GM12872 (cell line): ENCODE measurements at regions not wholly inside any gene's neighbourhood (a gene's known extent, or its start where the extent isn't known, plus 50 kb on each side); places are given as distances from the start of the nearest gene placed in this dataset.

ENCODE experiments used
- TF ChIP-seq, protein P1 (sequence below): IDR thresholded peaks from 3 replicates; pipeline ENCODE4 v1.5.1; 2011; ENCODE audit warnings: low read depth, mild to moderate bottlenecking, low read length, moderate library complexity; ENCODE audit not compliant: insufficient read depth

DNA sequence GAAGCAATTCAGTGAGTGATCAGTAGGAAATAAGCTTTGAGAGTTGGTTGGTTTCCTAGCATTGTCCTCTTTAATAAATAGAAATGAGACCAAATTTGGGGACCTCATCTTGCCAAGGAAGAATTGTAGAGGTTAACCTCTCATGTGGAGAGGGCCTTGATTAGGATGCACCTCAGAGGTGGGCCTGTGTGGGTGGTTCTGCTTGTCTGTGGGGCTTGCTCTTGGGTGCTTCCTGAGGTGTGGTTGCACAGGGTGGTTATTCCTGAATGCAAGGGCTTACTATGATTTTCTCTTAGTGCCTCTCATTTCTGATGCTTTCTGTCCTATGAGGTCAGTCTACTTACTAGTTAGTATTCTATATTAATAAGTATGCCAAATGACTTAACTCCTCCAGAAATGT lies 89.6 kb upstream of the MGAT5 start:
- TF ChIP-seq, protein P1, sequence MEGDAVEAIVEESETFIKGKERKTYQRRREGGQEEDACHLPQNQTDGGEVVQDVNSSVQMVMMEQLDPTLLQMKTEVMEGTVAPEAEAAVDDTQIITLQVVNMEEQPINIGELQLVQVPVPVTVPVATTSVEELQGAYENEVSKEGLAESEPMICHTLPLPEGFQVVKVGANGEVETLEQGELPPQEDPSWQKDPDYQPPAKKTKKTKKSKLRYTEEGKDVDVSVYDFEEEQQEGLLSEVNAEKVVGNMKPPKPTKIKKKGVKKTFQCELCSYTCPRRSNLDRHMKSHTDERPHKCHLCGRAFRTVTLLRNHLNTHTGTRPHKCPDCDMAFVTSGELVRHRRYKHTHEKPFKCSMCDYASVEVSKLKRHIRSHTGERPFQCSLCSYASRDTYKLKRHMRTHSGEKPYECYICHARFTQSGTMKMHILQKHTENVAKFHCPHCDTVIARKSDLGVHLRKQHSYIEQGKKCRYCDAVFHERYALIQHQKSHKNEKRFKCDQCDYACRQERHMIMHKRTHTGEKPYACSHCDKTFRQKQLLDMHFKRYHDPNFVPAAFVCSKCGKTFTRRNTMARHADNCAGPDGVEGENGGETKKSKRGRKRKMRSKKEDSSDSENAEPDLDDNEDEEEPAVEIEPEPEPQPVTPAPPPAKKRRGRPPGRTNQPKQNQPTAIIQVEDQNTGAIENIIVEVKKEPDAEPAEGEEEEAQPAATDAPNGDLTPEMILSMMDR, result no peak

DNA sequence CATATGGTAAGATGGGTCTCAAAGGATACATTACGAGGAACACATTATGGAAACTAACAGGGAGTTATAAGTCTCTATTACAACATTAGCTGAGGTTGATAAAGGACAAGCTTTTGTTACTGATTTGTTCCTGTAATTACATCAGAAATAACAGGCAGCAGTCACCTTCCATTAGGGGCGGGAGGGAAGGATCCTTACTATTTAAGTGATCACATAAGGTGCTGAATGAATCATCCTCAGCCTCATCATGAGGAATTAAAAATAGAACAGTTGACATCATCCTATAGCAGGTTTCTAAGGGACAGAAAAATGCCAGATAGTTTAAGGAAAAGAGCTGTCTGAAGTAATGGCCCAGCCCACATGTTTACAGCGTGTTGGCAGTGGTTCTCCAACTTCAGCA lies 86.9 kb upstream of the MGAT5 start:
- TF ChIP-seq, protein P1, result no peak

DNA sequence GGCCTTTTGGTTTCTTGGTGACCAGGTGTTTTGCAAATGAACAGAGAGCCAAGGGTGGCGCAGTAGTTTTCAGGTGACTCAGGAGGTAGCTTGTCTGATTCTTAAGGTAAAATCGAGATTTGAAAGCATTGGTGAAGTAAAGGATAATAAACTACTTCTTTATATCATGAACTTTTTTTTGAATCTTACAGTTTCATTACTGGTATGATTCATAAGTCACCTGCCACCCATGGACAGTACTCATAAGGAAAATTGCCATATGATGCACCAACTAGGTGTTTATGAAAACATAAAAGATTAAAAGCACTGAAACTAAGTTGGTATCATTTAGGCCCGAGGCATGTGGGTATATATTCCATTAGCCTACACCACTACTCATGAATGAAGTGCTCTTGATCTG lies 84.1 kb upstream of the MGAT5 start:
- TF ChIP-seq, protein P1, result no peak

DNA sequence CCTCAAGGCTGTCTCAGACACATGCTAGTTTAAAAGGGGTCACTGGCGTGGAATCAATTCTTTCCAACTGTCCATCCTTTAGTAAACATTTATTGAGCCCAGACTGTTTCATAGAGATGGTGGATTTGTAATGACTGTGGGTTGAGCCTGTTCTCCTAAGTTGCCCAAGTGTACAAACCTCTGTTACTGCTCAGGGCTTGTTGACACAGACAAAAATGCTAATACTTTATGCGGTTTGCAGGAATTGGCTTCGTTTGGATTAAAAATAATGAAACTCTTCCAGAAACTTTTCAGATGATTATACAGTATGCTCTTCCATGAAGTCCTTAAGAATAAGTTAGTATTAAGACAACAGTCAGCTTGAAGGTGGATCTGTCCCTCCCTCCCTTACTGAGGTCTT lies 83.6 kb upstream of the MGAT5 start:
- TF ChIP-seq, protein P1, result no peak

DNA sequence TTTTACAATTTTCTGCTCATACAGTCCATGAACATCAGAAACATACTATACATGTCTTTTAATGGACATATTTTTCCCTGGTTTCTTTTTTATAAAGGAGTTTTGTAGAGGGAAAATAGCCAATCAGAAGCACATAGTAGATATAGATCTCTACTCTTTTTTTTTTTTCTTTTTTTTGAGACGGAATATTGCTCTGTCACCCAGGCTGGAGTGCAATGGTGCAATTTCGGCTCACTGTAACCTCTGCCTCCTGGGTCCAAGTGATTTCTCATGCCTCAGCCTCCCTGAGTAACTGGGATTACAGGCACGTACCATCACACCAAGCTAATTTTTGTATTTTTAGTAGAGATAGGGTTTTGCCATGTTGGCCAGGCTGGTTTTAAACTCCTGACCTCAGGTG lies 83.2 kb upstream of the MGAT5 start:
- TF ChIP-seq, protein P1, result no peak

DNA sequence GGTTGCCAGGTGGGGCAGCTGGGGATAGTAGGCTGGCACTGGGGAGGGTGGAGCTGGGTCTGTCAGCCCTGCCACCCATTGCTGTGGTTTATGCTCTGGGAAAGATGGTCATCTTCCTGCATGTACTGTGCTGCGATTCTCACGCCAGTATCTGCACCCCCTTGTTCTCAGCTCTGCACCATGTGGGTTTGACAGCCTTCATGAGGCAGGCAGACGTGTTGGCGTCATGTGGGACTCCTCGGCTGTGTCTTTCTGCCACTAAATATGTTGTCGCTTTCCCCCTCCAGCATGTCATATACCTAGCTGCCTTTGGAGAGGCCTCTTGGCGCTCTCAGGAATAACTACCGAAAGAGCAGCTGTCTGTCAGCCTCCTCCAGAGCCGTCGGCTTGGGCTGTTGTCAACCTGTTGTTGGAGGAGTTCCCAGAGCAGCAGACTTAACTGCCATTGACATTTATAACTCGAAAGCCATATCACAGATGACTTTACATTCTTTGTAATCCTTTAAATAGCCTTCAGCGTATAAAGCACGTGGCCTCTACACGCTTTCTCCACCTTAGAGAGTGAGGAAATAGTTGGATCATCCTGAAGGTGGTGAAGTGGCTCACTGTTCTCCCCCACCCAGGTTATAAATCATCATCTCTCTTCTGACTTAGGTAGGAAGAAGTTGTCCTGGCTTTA lies 80.4 kb upstream of the MGAT5 start:
- TF ChIP-seq, protein P1, result no peak

DNA sequence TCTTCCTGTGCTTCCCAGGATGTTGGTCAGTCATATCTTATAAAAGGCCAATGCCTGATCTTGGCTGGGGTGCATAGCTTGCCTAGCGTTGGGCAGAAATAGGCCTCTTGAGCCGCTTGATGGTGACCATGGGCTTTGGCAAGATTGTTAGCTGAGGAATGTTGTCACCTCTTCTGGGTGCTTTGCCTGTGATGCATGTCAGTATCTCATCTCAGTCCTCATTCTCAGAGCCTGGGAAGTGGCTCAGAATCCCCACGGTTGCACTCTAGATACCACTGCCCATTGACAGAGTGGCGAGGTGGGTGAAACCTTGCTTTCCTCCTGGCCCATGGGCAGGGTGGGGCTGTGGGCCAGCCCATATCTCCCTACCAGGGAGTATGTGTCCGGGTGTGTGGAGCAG lies 79.2 kb upstream of the MGAT5 start:
- TF ChIP-seq, protein P1, result no peak
